Smooth muscle cell (in vitro differentiated cells): ENCODE measurements at regions not wholly inside any gene's neighbourhood (a gene's known extent, or its start where the extent isn't known, plus 50 kb on each side); places are given as distances from the start of the nearest gene placed in this dataset.
"Not testable (repeated sequence)": the region's sequence is repeated elsewhere in the genome, so short reads cannot be mapped to it uniquely, and the experiment has no call there.

Experiments used
- DNase-seq: peaks from one replicate; lab custom pipeline; 2025; ENCODE audit not compliant: unreplicated experiment; lab: John Stamatoyannopoulos, UW
- H2AFZ ChIP-seq: fragments of 200-600 bp; sonication (generic); 2 replicates; pipeline ENCODE4 v1.6.0; 2016; ENCODE audit warnings: antibody characterized with exemption, low read depth, mild to moderate bottlenecking
- H3F3A ChIP-seq: fragments of 200-600 bp; sonication (generic); 2 replicates; pipeline ENCODE4 v1.6.0; 2017; ENCODE audit warnings: antibody characterized with exemption, low read depth
- H3K27ac ChIP-seq: fragments of 200-600 bp; sonication (generic); 2 replicates; pipeline ENCODE4 v1.5.1; 2016; ENCODE audit warnings: low read depth, mild to moderate bottlenecking
- H3K27me3 ChIP-seq: fragments of 200-600 bp; sonication (generic); 2 replicates; pipeline ENCODE4 v1.6.1; 2016; ENCODE audit warnings: low read depth, mild to moderate bottlenecking
- H3K36me3 ChIP-seq: fragments of 200-600 bp; sonication (generic); 2 replicates; pipeline ENCODE4 v1.5.1; 2016; ENCODE audit warnings: low read depth
- H3K4me1 ChIP-seq: fragments of 200-600 bp; sonication (generic); 2 replicates; pipeline ENCODE4 v1.5.1; 2016; ENCODE audit warnings: low read depth
- H3K4me2 ChIP-seq: fragments of 200-600 bp; sonication (generic); 2 replicates; pipeline ENCODE4 v1.6.0; 2016; ENCODE audit warnings: mild to moderate bottlenecking
- H3K4me3 ChIP-seq: fragments of 200-600 bp; sonication (generic); 2 replicates; pipeline ENCODE4 v1.5.1; 2016; ENCODE audit warnings: mild to moderate bottlenecking
- H3K79me2 ChIP-seq: fragments of 200-600 bp; sonication (generic); 2 replicates; pipeline ENCODE4 v1.6.0; 2016; ENCODE audit warnings: low read depth, mild to moderate bottlenecking
- H3K9ac ChIP-seq: fragments of 200-600 bp; sonication (generic); 2 replicates; pipeline ENCODE4 v1.6.0; 2016; ENCODE audit warnings: low read depth
- H3K9me3 ChIP-seq: fragments of 200-600 bp; sonication (generic); replicated peaks from 2 replicates; pipeline ENCODE4 v1.5.1; 2016; ENCODE audit warnings: low read depth
- H4K20me1 ChIP-seq: fragments of 200-600 bp; sonication (generic); 2 replicates; pipeline ENCODE4 v1.6.0; 2016; ENCODE audit warnings: low read depth
- CTCF ChIP-seq: fragments of 200-600 bp; sonication (generic); IDR thresholded peaks from 2 replicates; pipeline ENCODE4 v1.5.1; 2017; ENCODE audit warnings: borderline replicate concordance, mild to moderate bottlenecking, antibody characterized with exemption; ENCODE audit not compliant: insufficient read depth, poor library complexity, severe bottlenecking
- WGBS: methylation state at CpG from one replicate; pipeline ENCODE4 v1.1.7; 2016; ENCODE audit warnings: low lambda C conversion rate; 5-methylcytosine and 5-hydroxymethylcytosine counted together

GRCh38 chrX:7603387-7603786, 239.6 kb upstream of the VCX start:
- no peak for TF ChIP-seq CTCF
- WGBS: 85% methylated on average over 2 of the region's 2 CpGs

GRCh38 chrX:7596822-7597221, 246.1 kb upstream of the VCX start:
- H3K27ac ChIP-seq: no peak overlapping the region
- H4K20me1 ChIP-seq: no peaks in the 10 kb centered on the region
- no peaks in the 10 kb centered on the region for H3K79me2 ChIP-seq
- 63% methylated on average over 2 of the region's 2 CpGs for WGBS
- no peak overlapping the region for H3K4me3 ChIP-seq
- no peaks in the 10 kb centered on the region for H3K4me1 ChIP-seq
- H3K27me3 ChIP-seq: no peaks in the 10 kb centered on the region
- no peaks in the 10 kb centered on the region for H3K9me3 ChIP-seq
- no peaks in the 10 kb centered on the region for H3K36me3 ChIP-seq
- DNase-seq: no peak
- no peak overlapping the region for H3K4me2 ChIP-seq
- no peaks in the 10 kb centered on the region for H3F3A ChIP-seq
- no peak overlapping the region for H3K9ac ChIP-seq
- no peak overlapping the region for H2AFZ ChIP-seq
- no peak for TF ChIP-seq CTCF

More at GRCh38 chrX:7603387-7603786, 239.6 kb upstream of the VCX start:
- no peak for DNase-seq
- Histone ChIP-seq H3K27ac (no peak overlapping the region), H4K20me1 (no peaks in the 10 kb centered on the region), H3K4me1 (no peaks in the 10 kb centered on the region), H3F3A (no peaks in the 10 kb centered on the region), H3K79me2 (no peaks in the 10 kb centered on the region), H3K27me3 (no peaks in the 10 kb centered on the region), H3K9ac (no peak overlapping the region), H3K36me3 (no peaks in the 10 kb centered on the region), H3K4me3 (no peak overlapping the region), H2AFZ (no peak overlapping the region), H3K9me3 (no peaks in the 10 kb centered on the region), H3K4me2 (no peak overlapping the region)

GRCh38 chrX:7593370-7593769, 249.6 kb upstream of the VCX start:
- not testable (repeated sequence) for H2AFZ ChIP-seq, H3K9me3 ChIP-seq, H4K20me1 ChIP-seq, H3F3A ChIP-seq, H3K27me3 ChIP-seq, H3K4me3 ChIP-seq, H3K9ac ChIP-seq, DNase-seq, H3K27ac ChIP-seq, H3K36me3 ChIP-seq, H3K79me2 ChIP-seq, H3K4me2 ChIP-seq, H3K4me1 ChIP-seq
- 89% methylated on average over 28 of the region's 28 CpGs for WGBS

- H3K79me2 ChIP-seq: no peaks in the 10 kb centered on the region
- TF ChIP-seq CTCF: peak; percentile 43
- no peak overlapping the region for H3K4me2 ChIP-seq
- H3K4me1 ChIP-seq: no peaks in the 10 kb centered on the region
- H3K9me3 ChIP-seq: no peaks in the 10 kb centered on the region
- no peaks in the 10 kb centered on the region for H3F3A ChIP-seq
- no peak overlapping the region for H3K9ac ChIP-seq
- WGBS: 22% methylated on average over 2 of the region's 2 CpGs
- no peak for DNase-seq
- H3K36me3 ChIP-seq: no peaks in the 10 kb centered on the region
- no peak overlapping the region for H2AFZ ChIP-seq
- H3K27me3 ChIP-seq: no peaks in the 10 kb centered on the region
- H3K27ac ChIP-seq: no peak overlapping the region
- no peaks in the 10 kb centered on the region for H4K20me1 ChIP-seq
- H3K4me3 ChIP-seq: no peak overlapping the region
Measured at GRCh38 chrX:7586126-7586525, 256.8 kb upstream of the VCX start.
